Tibial nerve (tissue), 3 donors: ENCODE measurements at regions not wholly inside any gene's neighbourhood (a gene's known extent, or its start where the extent isn't known, plus 50 kb on each side); places are given as distances from the start of the nearest gene placed in this dataset.

Source experiments
- POLR2A ChIP-seq, 2 donors: fragments of 450-650 bp; IDR thresholded peaks; one replicate each; pipeline ENCODE4 v1.6.1; 2017; ENCODE audit warnings: antibody characterized with exemption in 2 of 2, mild to moderate bottlenecking in 2 of 2, moderate library complexity in 2 of 2
- TF ChIP-seq, protein P1 (sequence below), 5 experiments: fragments of 200-600 bp in 3 of 5; fragments of 450-650 bp in 2 of 5; sonication (generic) in 3 of 5; IDR thresholded peaks; one replicate each; pipeline ENCODE4 v1.5.1; 2016 to 2019; ENCODE audit warnings: antibody characterized with exemption in 5 of 5, mild to moderate bottlenecking in 3 of 5, moderate library complexity in 2 of 5

GRCh38 chr20:48040491-48040890 is 255.2 kb upstream of the SULF2 start:
- TF ChIP-seq, protein P1, sequence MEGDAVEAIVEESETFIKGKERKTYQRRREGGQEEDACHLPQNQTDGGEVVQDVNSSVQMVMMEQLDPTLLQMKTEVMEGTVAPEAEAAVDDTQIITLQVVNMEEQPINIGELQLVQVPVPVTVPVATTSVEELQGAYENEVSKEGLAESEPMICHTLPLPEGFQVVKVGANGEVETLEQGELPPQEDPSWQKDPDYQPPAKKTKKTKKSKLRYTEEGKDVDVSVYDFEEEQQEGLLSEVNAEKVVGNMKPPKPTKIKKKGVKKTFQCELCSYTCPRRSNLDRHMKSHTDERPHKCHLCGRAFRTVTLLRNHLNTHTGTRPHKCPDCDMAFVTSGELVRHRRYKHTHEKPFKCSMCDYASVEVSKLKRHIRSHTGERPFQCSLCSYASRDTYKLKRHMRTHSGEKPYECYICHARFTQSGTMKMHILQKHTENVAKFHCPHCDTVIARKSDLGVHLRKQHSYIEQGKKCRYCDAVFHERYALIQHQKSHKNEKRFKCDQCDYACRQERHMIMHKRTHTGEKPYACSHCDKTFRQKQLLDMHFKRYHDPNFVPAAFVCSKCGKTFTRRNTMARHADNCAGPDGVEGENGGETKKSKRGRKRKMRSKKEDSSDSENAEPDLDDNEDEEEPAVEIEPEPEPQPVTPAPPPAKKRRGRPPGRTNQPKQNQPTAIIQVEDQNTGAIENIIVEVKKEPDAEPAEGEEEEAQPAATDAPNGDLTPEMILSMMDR (IDR thresholded peaks at IDR 0.05), result no peak
- TF ChIP-seq POLR2A (IDR thresholded peaks at IDR 0.05), result no peak
